GM23338 (cell line): ENCODE measurements at regions not wholly inside any gene's neighbourhood (a gene's known extent, or its start where the extent isn't known, plus 50 kb on each side); places are given as distances from the start of the nearest gene placed in this dataset.

Experiments
- ATAC-seq: fragments of 200-7000 bp; cut with Tn5 transposase; 3 replicates; pipeline ENCODE4 v1.9.1; 2020
- DNase-seq: peaks from one replicate; pipeline ENCODE4 v3.0.0-alpha.2; 2015; ENCODE audit warnings: low spot score
- H2AFZ ChIP-seq: fragments of 200-600 bp; sonication (generic); 2 replicates; pipeline ENCODE4 v1.8.0; 2016; ENCODE audit warnings: antibody characterized with exemption, mild to moderate bottlenecking, moderate library complexity
- H3F3A ChIP-seq: fragments of 200-600 bp; sonication (generic); replicated peaks from 2 replicates; pipeline ENCODE4 v1.8.0; 2017; ENCODE audit warnings: antibody characterized with exemption, mixed run types, low read depth
- H3K27ac ChIP-seq: fragments of 200-600 bp; sonication (generic); 2 replicates; pipeline ENCODE4 v1.6.1; 2016; ENCODE audit warnings: low read depth
- H3K27me3 ChIP-seq: fragments of 200-600 bp; sonication (generic); 2 replicates; pipeline ENCODE4 v1.8.0; 2016; ENCODE audit warnings: mild to moderate bottlenecking, mixed run types, moderate library complexity; ENCODE audit not compliant: insufficient read depth
- H3K36me3 ChIP-seq: fragments of 200-600 bp; sonication (generic); 2 replicates; pipeline ENCODE4 v1.8.0; 2016; ENCODE audit warnings: mild to moderate bottlenecking; ENCODE audit not compliant: insufficient read depth
- H3K4me1 ChIP-seq: fragments of 200-600 bp; sonication (generic); 2 replicates; pipeline ENCODE4 v1.8.0; 2016; ENCODE audit warnings: mild to moderate bottlenecking, moderate library complexity; ENCODE audit not compliant: insufficient read depth
- H3K4me2 ChIP-seq: fragments of 200-600 bp; sonication (generic); 2 replicates; pipeline ENCODE4 v1.7.1; 2017; ENCODE audit warnings: mixed run types
- H3K4me3 ChIP-seq: fragments of 200-600 bp; sonication (generic); 2 replicates; pipeline ENCODE4 v1.6.1; 2016; ENCODE audit warnings: mixed run types
- H3K79me2 ChIP-seq: fragments of 200-600 bp; sonication (generic); replicated peaks from 2 replicates; pipeline ENCODE4 v1.8.0; 2017; ENCODE audit warnings: mild to moderate bottlenecking; ENCODE audit not compliant: insufficient read depth
- H3K9me2 ChIP-seq: fragments of 200-600 bp; sonication (generic); 2 replicates; pipeline ENCODE4 v1.8.0; 2017; ENCODE audit not compliant: insufficient read depth
- H4K20me1 ChIP-seq: fragments of 200-600 bp; sonication (generic); replicated peaks from 2 replicates; pipeline ENCODE4 v1.8.0; 2017; ENCODE audit warnings: mild to moderate bottlenecking; ENCODE audit not compliant: insufficient read depth
- H3K27ac Mint-ChIP-seq: 2 replicates; pipeline ENCODE4 v1.8.0; 2020; ENCODE audit warnings: inconsistent platforms, mild to moderate bottlenecking, moderate library complexity, mixed read lengths
- H3K27me3 Mint-ChIP-seq: 3 replicates; pipeline ENCODE4 v1.8.0; 2022; ENCODE audit warnings: low read depth, mild to moderate bottlenecking, moderate library complexity, mixed read lengths, inconsistent platforms; ENCODE audit not compliant: insufficient read depth, poor library complexity
- H3K36me3 Mint-ChIP-seq: 3 replicates; pipeline ENCODE4 v1.8.0; 2021; ENCODE audit warnings: low read depth, mild to moderate bottlenecking, inconsistent platforms, moderate library complexity, mixed read lengths
- H3K4me1 Mint-ChIP-seq: 3 replicates; pipeline ENCODE4 v1.8.0; 2020; ENCODE audit warnings: mild to moderate bottlenecking, inconsistent platforms, mixed read lengths
- H3K4me3 Mint-ChIP-seq: 3 replicates; pipeline ENCODE4 v1.8.0; 2021; ENCODE audit warnings: moderate library complexity, mild to moderate bottlenecking, inconsistent platforms, mixed read lengths
- H3K9me3 Mint-ChIP-seq: 3 replicates; pipeline ENCODE4 v1.8.0; 2020; ENCODE audit warnings: moderate library complexity, mild to moderate bottlenecking, inconsistent platforms, mixed read lengths
- EZH2phosphoT487 ChIP-seq: fragments of 200-600 bp; sonication (generic); IDR thresholded peaks from one replicate; pipeline ENCODE4 v1.8.1; 2018; ENCODE audit warnings: antibody characterized with exemption; ENCODE audit not compliant: unreplicated experiment
- STAT1 ChIP-seq: IDR thresholded peaks from one replicate; pipeline ENCODE4 v1.6.1; 2016; ENCODE audit warnings: antibody characterized with exemption; ENCODE audit not compliant: unreplicated experiment
- ZNF331 ChIP-seq: fragments of 250-450 bp; sonication (Bioruptor Pico); IDR thresholded peaks from 2 replicates; pipeline ENCODE4 v1.5.0; 2020; ENCODE audit warnings: low read depth, mild to moderate bottlenecking, moderate library complexity
- TF ChIP-seq, protein P1 (sequence below), 2 experiments: fragments of 200-600 bp in 1 of 2; sonication (generic) in 1 of 2; conservative IDR thresholded peaks; 2 replicates each; pipeline versions ENCODE4 v1.5.1 to v1.6.1; 2016 to 2017; ENCODE audit warnings: antibody characterized with exemption in 2 of 2, low read depth in 2 of 2, mild to moderate bottlenecking in 2 of 2, moderate library complexity in 1 of 2

DNA sequence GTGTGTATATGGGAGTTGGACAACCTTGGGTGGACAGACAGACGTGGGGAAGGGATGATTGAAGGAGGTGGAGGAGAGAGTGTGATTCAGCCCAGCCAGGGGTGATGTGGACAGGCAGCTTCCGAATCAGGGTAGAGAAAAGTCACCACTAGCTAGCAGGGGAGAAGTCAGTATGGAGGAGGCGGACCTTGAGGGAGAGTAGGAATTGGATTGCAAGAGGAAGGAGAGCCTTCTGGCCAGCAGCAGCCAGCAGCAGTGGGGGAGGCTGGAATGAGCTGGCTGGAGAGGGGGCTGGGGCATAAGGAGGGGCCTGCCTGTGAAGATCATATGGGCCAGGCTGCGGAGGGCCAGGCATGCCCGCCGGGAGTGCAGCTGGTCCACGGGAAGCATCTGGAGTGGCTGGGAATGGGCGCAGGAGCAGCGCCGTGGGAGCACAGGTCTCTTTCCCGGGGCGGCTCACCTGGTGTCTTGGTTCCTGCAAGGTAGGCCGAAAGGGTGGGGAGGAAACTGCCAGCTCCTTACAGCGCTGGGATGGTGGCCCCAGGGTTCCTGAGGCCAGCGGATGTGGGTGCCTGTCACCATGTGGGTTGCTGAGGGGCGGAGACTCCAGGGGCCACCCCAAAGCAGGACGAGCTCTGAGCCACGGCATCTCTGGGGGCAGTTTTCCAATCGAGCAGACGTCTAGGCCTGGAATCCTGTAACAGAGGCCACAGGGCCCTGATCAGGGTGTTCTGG, 235.3 kb downstream of the SEC14L1 start:
- peak overlapping the region; percentile 96; the same call in 1 of the 2 replicates for H3K4me3 ChIP-seq
- peak overlapping the region; percentile 98 for H3K4me2 ChIP-seq

DNA sequence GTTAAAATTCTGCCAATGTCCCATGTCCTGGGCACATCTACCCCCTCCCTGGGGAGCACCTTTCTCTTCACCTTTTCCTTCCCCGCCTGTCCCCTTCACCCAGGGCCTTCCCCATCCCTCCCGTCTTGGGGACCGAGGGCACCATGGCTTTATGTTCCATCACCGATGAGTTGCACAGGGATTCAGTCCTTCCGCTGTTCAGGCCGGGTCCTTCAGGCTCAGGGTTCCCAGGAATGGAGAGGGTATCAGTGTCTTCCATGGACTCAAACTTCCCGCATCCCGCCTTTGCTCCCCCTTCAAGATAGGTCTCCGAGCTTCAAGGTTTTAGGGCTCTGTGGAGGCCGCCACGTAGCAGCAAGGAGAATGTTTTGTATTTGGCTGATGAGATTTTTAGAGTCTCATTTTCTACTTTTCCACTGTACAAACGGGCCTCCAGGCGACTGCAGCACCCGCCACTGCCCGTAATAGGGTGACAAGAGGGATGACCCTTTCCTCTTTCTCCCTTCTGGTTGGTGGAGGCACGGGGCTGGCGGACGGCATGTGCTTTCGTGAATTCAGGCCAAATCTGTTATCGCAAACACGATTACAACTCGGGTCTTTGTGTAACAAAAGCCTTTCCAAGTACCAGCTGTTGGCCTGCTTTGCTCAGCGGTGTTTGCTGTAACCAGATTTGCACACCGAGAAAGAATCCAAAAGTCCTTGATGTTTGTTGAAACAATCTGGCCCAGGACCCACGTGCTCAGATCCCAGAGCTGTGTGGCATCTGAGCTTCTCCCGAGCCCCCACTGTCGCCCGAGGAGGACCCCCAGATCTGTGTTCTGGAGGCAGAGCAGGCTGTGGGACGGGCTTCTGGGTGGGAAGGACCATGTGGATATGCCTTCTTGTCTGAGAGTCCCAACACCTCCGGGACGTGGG, 236.3 kb downstream of the SEC14L1 start:
- H3K27ac ChIP-seq, result peak overlapping the region; percentile 66; the same call in 1 of the 2 replicates

More for the DNA sequence above, 235.3 kb downstream of the SEC14L1 start:
- H3K4me1 Mint-ChIP-seq, result peaks cover 77% of the 10 kb centered on the region
- peak overlapping the region; percentile 99 for H3K4me3 Mint-ChIP-seq
- Histone ChIP-seq H3K36me3 (no peaks in the 10 kb centered on the region), H3K27me3 (no peaks in the 10 kb centered on the region), H3K9me2 (no peaks in the 10 kb centered on the region), H3K79me2 (peaks cover 73% of the 10 kb centered on the region), H3F3A (0 out of 2 replicates have a peak, but pooled peaks cover 11% of the 10 kb centered on the region), H2AFZ (no peak overlapping the region), H3K4me1 (peaks cover 56% of the 10 kb centered on the region), H4K20me1 (peaks cover 41% of the 10 kb centered on the region), H3K27ac (no peak overlapping the region)
- no peaks in the 10 kb centered on the region for H3K9me3 Mint-ChIP-seq
- no peak for TF ChIP-seq STAT1
- DNase-seq (no peak), ATAC-seq (no peak)
- peak overlapping the region; percentile 46 for H3K27ac Mint-ChIP-seq
- H3K36me3 Mint-ChIP-seq, result no peaks in the 10 kb centered on the region
- peaks cover 38% of the 10 kb centered on the region for H3K27me3 Mint-ChIP-seq

More for the DNA sequence above, 236.3 kb downstream of the SEC14L1 start:
- no peak overlapping the region for H2AFZ ChIP-seq
- no peak for DNase-seq
- no peak for TF ChIP-seq ZNF331 (CRISPR knock-in tag)
- TF ChIP-seq, protein P1, sequence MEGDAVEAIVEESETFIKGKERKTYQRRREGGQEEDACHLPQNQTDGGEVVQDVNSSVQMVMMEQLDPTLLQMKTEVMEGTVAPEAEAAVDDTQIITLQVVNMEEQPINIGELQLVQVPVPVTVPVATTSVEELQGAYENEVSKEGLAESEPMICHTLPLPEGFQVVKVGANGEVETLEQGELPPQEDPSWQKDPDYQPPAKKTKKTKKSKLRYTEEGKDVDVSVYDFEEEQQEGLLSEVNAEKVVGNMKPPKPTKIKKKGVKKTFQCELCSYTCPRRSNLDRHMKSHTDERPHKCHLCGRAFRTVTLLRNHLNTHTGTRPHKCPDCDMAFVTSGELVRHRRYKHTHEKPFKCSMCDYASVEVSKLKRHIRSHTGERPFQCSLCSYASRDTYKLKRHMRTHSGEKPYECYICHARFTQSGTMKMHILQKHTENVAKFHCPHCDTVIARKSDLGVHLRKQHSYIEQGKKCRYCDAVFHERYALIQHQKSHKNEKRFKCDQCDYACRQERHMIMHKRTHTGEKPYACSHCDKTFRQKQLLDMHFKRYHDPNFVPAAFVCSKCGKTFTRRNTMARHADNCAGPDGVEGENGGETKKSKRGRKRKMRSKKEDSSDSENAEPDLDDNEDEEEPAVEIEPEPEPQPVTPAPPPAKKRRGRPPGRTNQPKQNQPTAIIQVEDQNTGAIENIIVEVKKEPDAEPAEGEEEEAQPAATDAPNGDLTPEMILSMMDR (conservative IDR thresholded peaks at IDR 0.05; ENCODE audit: low read depth in 2 of 2), result no peak
- no peak for TF ChIP-seq EZH2phosphoT487
- no peaks in the 10 kb centered on the region for H3K9me2 ChIP-seq
- H3K4me3 ChIP-seq, result no peak overlapping the region
- H3K36me3 ChIP-seq, result no peaks in the 10 kb centered on the region
- Mint-ChIP-seq H3K36me3 (no peaks in the 10 kb centered on the region), H3K4me1 (peaks cover 77% of the 10 kb centered on the region), H3K27me3 (peaks cover 32% of the 10 kb centered on the region), H3K27ac (no peak overlapping the region; the same call in 1 of the 2 replicates), H3K9me3 (no peaks in the 10 kb centered on the region), H3K4me3 (no peak overlapping the region; the same call in 2 of the 3 replicates)
- peaks cover 83% of the 10 kb centered on the region for H3K79me2 ChIP-seq
- peak overlapping the region; percentile 32; the same call in 1 of the 2 replicates for H3K4me2 ChIP-seq
- H3K27me3 ChIP-seq, result no peaks in the 10 kb centered on the region
- H3K4me1 ChIP-seq, result peaks cover 58% of the 10 kb centered on the region
- 0 out of 2 replicates have a peak, but pooled peaks cover 4% of the 10 kb centered on the region for H3F3A ChIP-seq
- peaks cover 36% of the 10 kb centered on the region for H4K20me1 ChIP-seq
- ATAC-seq, result no peak
